Ascending aorta (tissue), 2 donors: ENCODE measurements at regions not wholly inside any gene's neighbourhood (a gene's known extent, or its start where the extent isn't known, plus 50 kb on each side); places are given as distances from the start of the nearest gene placed in this dataset.
A peak's percentile ranks its signal among the peaks of the same experiment; 100 is the strongest.

Experiments used
- DNase-seq, 2 donors: peaks; one replicate each; pipeline ENCODE4 v3.0.0-alpha.2; 2019; ENCODE audit warnings: low spot score in 2 of 2
- H3K27ac ChIP-seq, 2 donors: fragments of 200-600 bp; sonication (generic); one replicate each; pipeline ENCODE4 v1.5.1; 2016 to 2017; ENCODE audit warnings: mild to moderate bottlenecking in 1 of 2
- H3K27me3 ChIP-seq: fragments of 200-600 bp; sonication (generic); one replicate; pipeline ENCODE4 v1.5.1; 2017
- H3K36me3 ChIP-seq, 2 donors: fragments of 200-600 bp; sonication (generic); one replicate each; pipeline ENCODE4 v1.5.1; 2016
- H3K4me1 ChIP-seq, 2 donors: fragments of 200-600 bp; sonication (generic); one replicate each; pipeline ENCODE4 v1.5.1; 2016 to 2017; ENCODE audit warnings: mild to moderate bottlenecking in 1 of 2
- H3K4me3 ChIP-seq, 2 donors: fragments of 200-600 bp; sonication (generic); one replicate each; pipeline ENCODE4 v1.5.1; 2016 to 2017; ENCODE audit warnings: mild to moderate bottlenecking in 1 of 2
- H3K9me3 ChIP-seq, 2 donors: fragments of 200-600 bp; sonication (generic); one replicate each; pipeline ENCODE4 v1.5.1; 2016
- intact Hi-C: fragments of 100-400 bp; cut with DNase I; formaldehyde crosslinking; loops from one replicate; pipeline ENCODE4 v1.15.1; 2023
- TF ChIP-seq, protein P1 (sequence below), 3 experiments: fragments of 200-600 bp in 2 of 3; fragments of 450-650 bp in 1 of 3; sonication (generic) in 2 of 3; IDR thresholded peaks; one replicate each; pipeline ENCODE4 v1.5.1; 2016 to 2019; ENCODE audit warnings: antibody characterized with exemption in 3 of 3, mild to moderate bottlenecking in 1 of 3, moderate library complexity in 1 of 3

GRCh38 chrX:39008549-39008948 lies 207.3 kb downstream of the MID1IP1 start:
- Histone ChIP-seq H3K9me3 (no peaks in the 10 kb centered on the region), H3K27me3 (no peaks in the 10 kb centered on the region), H3K4me1 (peaks cover 0 to 4% of the 10 kb centered on the region in 2 donors), H3K4me3 (no peak overlapping the region), H3K27ac (no peak overlapping the region), H3K36me3 (no peaks in the 10 kb centered on the region)
- DNase-seq = no peak
- TF ChIP-seq, protein P1, sequence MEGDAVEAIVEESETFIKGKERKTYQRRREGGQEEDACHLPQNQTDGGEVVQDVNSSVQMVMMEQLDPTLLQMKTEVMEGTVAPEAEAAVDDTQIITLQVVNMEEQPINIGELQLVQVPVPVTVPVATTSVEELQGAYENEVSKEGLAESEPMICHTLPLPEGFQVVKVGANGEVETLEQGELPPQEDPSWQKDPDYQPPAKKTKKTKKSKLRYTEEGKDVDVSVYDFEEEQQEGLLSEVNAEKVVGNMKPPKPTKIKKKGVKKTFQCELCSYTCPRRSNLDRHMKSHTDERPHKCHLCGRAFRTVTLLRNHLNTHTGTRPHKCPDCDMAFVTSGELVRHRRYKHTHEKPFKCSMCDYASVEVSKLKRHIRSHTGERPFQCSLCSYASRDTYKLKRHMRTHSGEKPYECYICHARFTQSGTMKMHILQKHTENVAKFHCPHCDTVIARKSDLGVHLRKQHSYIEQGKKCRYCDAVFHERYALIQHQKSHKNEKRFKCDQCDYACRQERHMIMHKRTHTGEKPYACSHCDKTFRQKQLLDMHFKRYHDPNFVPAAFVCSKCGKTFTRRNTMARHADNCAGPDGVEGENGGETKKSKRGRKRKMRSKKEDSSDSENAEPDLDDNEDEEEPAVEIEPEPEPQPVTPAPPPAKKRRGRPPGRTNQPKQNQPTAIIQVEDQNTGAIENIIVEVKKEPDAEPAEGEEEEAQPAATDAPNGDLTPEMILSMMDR (IDR thresholded peaks at IDR 0.05) = no peak
- intact Hi-C loops = no loop called here

DNA sequence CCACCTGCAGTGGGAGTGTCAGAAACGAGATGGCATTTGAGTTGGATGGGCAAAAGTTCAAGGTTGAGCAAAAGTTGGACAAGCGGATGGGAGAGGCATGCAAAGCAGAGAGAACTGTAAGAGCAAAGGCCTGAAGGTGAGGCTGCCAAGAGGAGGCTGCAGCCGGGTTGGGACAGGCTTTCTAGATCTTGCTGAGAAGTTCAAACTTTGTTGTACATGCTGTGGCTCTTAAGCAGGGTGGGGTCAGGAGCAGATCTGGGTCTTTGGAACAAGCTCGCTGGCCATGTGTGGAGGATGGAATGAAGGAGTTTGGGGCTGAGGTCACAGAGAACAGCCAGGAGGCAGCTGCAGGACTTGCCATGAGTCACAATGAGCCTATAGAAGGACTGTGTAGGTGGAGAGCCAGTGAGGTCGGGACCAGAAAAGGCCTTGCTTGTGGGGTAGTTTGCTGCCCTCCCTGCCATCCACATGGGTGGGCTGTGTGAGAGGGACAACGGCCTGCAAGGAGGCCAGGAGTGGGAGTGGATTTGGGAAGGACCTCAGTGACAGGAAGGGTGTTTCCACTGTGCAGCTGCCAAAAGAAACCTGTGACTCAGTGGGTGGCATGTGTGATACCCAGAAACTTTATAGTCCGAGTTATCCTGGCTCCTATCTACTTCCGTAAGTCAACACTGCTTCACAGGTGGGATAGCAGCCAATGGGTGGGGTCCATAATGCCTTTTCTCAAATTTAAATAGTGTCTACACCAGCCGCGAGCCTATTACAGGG lies 210.4 kb downstream of the MID1IP1 start:
- peak overlapping the region; percentile 19 to 35 for H3K27ac ChIP-seq
- H3K4me3 ChIP-seq = no peak overlapping the region
- no peak for DNase-seq
- no peaks in the 10 kb centered on the region for H3K9me3 ChIP-seq
- intact Hi-C loops = no loop called here
- TF ChIP-seq, protein P1 (IDR thresholded peaks at IDR 0.05) = no peak
- no peaks in the 10 kb centered on the region for H3K27me3 ChIP-seq
- H3K4me1 ChIP-seq = peaks cover 0 to 4% of the 10 kb centered on the region in 2 donors
- no peaks in the 10 kb centered on the region for H3K36me3 ChIP-seq

DNA sequence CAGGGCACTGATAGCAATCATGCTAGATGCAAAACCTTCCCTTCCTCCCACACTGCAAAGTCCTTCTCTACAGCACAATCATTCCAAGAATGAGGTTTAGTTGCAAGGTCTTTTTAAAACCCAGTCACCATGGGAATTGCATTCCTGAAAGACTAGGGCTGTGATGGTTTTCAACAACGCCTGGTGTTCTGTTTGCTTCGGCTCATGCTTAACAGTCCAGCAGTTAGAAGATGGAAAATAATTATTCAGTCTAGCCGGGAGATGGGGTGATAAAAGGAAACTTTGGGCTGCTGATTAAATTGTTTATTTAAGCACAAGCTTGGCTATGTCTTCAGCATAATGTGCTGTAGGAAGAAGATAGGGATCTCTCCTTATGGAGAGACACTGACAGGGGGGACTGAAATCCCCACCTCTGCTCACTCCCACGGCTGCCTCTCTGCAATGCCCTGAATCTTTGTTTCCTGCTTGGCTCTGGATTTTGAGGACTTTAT lies 211.4 kb downstream of the MID1IP1 start:
- TF ChIP-seq, protein P1 (IDR thresholded peaks at IDR 0.05) = no peak
- Histone ChIP-seq H3K27ac (no peak overlapping the region), H3K4me1 (peaks cover 0 to 4% of the 10 kb centered on the region in 2 donors), H3K27me3 (no peaks in the 10 kb centered on the region), H3K9me3 (no peaks in the 10 kb centered on the region), H3K36me3 (no peaks in the 10 kb centered on the region), H3K4me3 (no peak overlapping the region)
- intact Hi-C loops = no loop called here
- no peak for DNase-seq

DNA sequence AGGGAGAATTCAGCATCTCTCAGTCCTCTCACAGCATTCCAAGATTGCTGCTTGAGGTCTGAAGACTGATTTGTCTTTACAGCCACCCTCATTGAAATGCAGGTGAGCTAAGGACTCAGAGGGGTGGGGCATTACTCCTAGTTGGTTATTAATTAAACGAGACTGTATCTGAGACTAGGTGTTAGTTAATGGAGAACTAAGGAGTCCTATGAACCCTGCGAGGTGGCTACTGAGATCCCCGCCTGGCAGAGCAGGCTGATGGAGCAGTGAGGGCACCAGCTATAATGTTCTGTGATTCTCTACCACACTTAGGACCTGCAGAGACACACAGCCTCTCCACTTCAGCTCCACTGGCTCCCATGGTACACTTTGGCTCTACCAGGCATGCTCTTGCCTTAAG lies 215.3 kb downstream of the MID1IP1 start:
- intact Hi-C loops = no loop called here
- Histone ChIP-seq H3K36me3 (no peaks in the 10 kb centered on the region), H3K9me3 (no peaks in the 10 kb centered on the region), H3K4me3 (no peak overlapping the region), H3K27me3 (no peaks in the 10 kb centered on the region), H3K27ac (no peak overlapping the region), H3K4me1 (peaks cover 0 to 4% of the 10 kb centered on the region in 2 donors)
- TF ChIP-seq, protein P1 (IDR thresholded peaks at IDR 0.05) = no peak
- no peak for DNase-seq

DNA sequence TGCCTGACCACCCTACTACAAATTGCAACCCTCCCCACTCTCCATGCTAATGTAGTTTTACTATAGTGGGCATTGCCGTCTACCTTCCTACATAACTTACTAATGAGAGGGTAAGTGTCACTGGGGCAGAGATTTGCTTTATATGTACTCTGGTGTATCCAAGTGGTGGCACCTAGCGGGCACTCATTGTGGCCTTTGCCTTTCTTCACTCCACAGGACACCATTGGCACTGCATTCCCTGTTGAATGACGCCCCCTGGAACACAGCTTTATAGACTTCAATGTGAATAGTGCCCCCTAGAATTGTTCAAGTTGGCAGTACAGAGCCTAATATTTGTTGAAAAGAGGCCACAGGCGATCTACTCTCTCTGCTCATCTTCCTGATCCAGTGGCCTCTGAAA lies 215.8 kb downstream of the MID1IP1 start:
- intact Hi-C loops = no loop called here
- H3K4me3 ChIP-seq = no peak overlapping the region
- H3K27me3 ChIP-seq = no peaks in the 10 kb centered on the region
- no peak overlapping the region for H3K27ac ChIP-seq
- H3K36me3 ChIP-seq = no peaks in the 10 kb centered on the region
- DNase-seq = no peak
- TF ChIP-seq, protein P1 (IDR thresholded peaks at IDR 0.05) = no peak
- H3K4me1 ChIP-seq = peaks cover 0 to 3% of the 10 kb centered on the region in 2 donors
- H3K9me3 ChIP-seq = no peaks in the 10 kb centered on the region
